ENCODE measurements at regions not wholly inside any gene's neighbourhood (a gene's known extent, or its start where the extent isn't known, plus 50 kb on each side); places are given as distances from the start of the nearest gene placed in this dataset.

DNA sequence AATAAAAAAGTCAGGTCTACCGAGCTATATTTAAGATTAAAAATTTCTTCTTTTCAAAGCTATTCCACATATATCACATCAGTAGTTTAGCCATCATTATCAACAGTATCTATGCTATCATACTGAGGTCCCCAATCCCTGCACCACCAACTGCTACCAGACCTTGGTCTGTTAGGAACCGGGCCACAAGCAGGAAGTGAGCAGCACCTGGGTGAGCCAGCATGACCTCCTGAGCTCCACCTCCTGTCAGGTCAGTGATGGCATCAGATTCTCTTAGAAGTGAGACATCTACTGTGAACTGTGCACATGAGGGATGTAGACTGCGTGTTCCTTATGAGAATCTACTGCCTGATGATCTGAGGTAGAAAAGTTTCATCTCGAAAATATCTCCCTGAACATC, 632.1 kb upstream of the KCND2 start:
- TF ChIP-seq POLR2A (IDR thresholded peaks at IDR 0.05; ENCODE audit: low read depth, low read length) (no peak), POLR2AphosphoS5 (IDR thresholded peaks at IDR 0.05; ENCODE audit: low read depth, low read length) (no peak), TAF1 (IDR thresholded peaks at IDR 0.05; ENCODE audit: low read depth, low read length) (no peak), POU2F2 (IDR thresholded peaks at IDR 0.05; ENCODE audit: low read depth, low read length) (no peak), PAX5 (IDR thresholded peaks at IDR 0.05; ENCODE audit: insufficient read depth, low read length, severe bottlenecking) (no peak)
